ENCODE measurements at regions not wholly inside any gene's neighbourhood (a gene's known extent, or its start where the extent isn't known, plus 50 kb on each side); places are given as distances from the start of the nearest gene placed in this dataset.

DNA sequence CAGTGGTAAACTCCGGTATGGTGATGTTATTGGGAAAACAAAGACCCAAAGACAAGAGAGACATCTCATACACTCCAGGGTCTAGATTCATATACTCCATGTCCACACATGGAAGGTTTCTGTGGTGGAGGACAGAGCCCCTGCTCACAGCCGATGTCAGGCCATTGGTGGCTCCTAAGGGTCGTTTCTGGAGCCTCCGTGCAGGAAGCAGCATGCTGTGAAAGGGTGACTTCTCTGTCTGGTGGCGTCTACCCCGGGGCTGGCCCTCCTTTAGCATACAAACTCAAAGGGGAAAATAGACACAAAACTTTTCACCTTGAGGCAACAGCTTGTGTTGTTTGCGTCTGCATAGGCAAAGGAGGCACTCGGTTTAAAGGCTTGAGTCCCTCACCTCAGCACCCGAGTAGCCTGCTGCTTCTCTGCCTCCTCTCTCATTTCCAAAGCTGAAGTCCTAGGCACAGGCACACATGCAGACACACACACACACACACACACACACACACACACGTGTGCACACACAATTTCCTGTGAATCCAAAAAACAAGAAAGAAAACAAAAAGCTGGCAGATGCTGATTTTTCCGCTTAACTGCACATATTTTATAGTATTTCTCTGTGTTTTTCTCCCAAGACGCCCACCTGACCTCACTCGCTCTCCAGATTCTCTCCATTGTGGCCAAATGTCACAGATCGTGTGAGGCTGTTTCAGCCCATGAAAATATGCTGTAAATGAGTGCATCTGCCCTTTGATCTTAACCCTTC, 601.4 kb upstream of the MGMT start:
- no peak overlapping the region for H3K4me3 Mint-ChIP-seq
- TF ChIP-seq CTCF (IDR thresholded peaks at IDR 0.05): no peak
- H3K27ac Mint-ChIP-seq: no peak overlapping the region
- no peak for DNase-seq
- H3K36me3 Mint-ChIP-seq (ENCODE audit: low read depth): no peaks in the 10 kb centered on the region
- H3K9me3 Mint-ChIP-seq: no peaks in the 10 kb centered on the region
- H3K27me3 Mint-ChIP-seq (ENCODE audit: low read depth, poor library complexity): peaks cover 14% of the 10 kb centered on the region
- H3K4me1 Mint-ChIP-seq: peaks cover 7% of the 10 kb centered on the region

- H3K4me1 Mint-ChIP-seq: peaks cover 7% of the 10 kb centered on the region
- H3K36me3 Mint-ChIP-seq (ENCODE audit: low read depth): no peaks in the 10 kb centered on the region
- no peak overlapping the region for H3K27ac Mint-ChIP-seq
- H3K4me3 Mint-ChIP-seq: no peak overlapping the region
- TF ChIP-seq CTCF (IDR thresholded peaks at IDR 0.05): no peak
- no peaks in the 10 kb centered on the region for H3K9me3 Mint-ChIP-seq
- H3K27me3 Mint-ChIP-seq (ENCODE audit: low read depth, poor library complexity): peaks cover 14% of the 10 kb centered on the region
- DNase-seq: no peak
Measured at GRCh38 chr10:128866551-128866950, 600.5 kb upstream of the MGMT start.

GRCh38 chr10:128867210-128867609, 599.8 kb upstream of the MGMT start:
- no peak for DNase-seq
- H3K4me3 Mint-ChIP-seq: no peak overlapping the region
- TF ChIP-seq CTCF (IDR thresholded peaks at IDR 0.05): no peak
- no peak overlapping the region for H3K27ac Mint-ChIP-seq
- no peaks in the 10 kb centered on the region for H3K36me3 Mint-ChIP-seq (ENCODE audit: low read depth)
- H3K4me1 Mint-ChIP-seq: peaks cover 7% of the 10 kb centered on the region
- peaks cover 11% of the 10 kb centered on the region for H3K27me3 Mint-ChIP-seq (ENCODE audit: low read depth, poor library complexity)
- no peaks in the 10 kb centered on the region for H3K9me3 Mint-ChIP-seq

- Mint-ChIP-seq H3K4me1 (peaks cover 7% of the 10 kb centered on the region), H3K27ac (peak overlapping the region; percentile 58)
- no peak for DNase-seq
Measured at GRCh38 chr10:128867819-128868218, 599.2 kb upstream of the MGMT start.

GRCh38 chr10:128868481-128868880, 598.6 kb upstream of the MGMT start:
- Mint-ChIP-seq H3K9me3 (no peaks in the 10 kb centered on the region), H3K36me3 (ENCODE audit: low read depth) (no peaks in the 10 kb centered on the region)

More at GRCh38 chr10:128867819-128868218, 599.2 kb upstream of the MGMT start:
- no peak for TF ChIP-seq CTCF (IDR thresholded peaks at IDR 0.05)
- Mint-ChIP-seq H3K9me3 (no peaks in the 10 kb centered on the region), H3K27me3 (ENCODE audit: low read depth, poor library complexity) (peaks cover 11% of the 10 kb centered on the region), H3K36me3 (ENCODE audit: low read depth) (no peaks in the 10 kb centered on the region), H3K4me3 (no peak overlapping the region)

More at GRCh38 chr10:128868481-128868880, 598.6 kb upstream of the MGMT start:
- Mint-ChIP-seq H3K4me1 (peaks cover 7% of the 10 kb centered on the region), H3K4me3 (no peak overlapping the region), H3K27ac (no peak overlapping the region), H3K27me3 (ENCODE audit: low read depth, poor library complexity) (peaks cover 8% of the 10 kb centered on the region)
- no peak for DNase-seq
- no peak for TF ChIP-seq CTCF (IDR thresholded peaks at IDR 0.05)
